Caco-2 (cell line): ENCODE measurements at regions not wholly inside any gene's neighbourhood (a gene's known extent, or its start where the extent isn't known, plus 50 kb on each side); places are given as distances from the start of the nearest gene placed in this dataset.

Experiments used
- BruUV-seq: library from RNA; stranded (reverse); fragments of 400-500 nt; replicated peaks from 2 replicates; lab custom pipeline; 2021; lab: Mats Ljungman, UMichigan
- CTCF ChIA-PET: fragments of 300-600 bp; sonication (Branson Sonifier 250); formaldehyde crosslinking; loops from one replicate; lab custom pipeline; 2022; ENCODE audit warnings: antibody characterized with exemption; lab: Charles Lee
- POLR2A ChIA-PET: fragments of 300-600 bp; sonication (Branson Sonifier 250); formaldehyde crosslinking; loops from one replicate; lab custom pipeline; 2022; ENCODE audit warnings: antibody characterized with exemption; lab: Charles Lee
- DNase-seq, 2 experiments: peaks; one replicate each; pipeline versions ENCODE4 v3.0.0 to v3.0.0-alpha.2; 2020 to 2022
- H3K27me3 ChIP-seq: replicated peaks from 2 replicates; pipeline ENCODE4 v1.6.0; 2011; ENCODE audit warnings: low read length; ENCODE audit not compliant: control insufficient read depth, insufficient read depth
- H3K36me3 ChIP-seq: 2 replicates; pipeline ENCODE4 v1.5.1; 2011; ENCODE audit warnings: low read length; ENCODE audit not compliant: control insufficient read depth, insufficient read depth
- H3K4me1 ChIP-seq: fragments of 250-450 bp; sonication (Bioruptor Pico); 2 replicates; pipeline ENCODE4 v1.5.1; 2020; ENCODE audit warnings: mild to moderate bottlenecking
- H3K4me3 ChIP-seq: 2 replicates; pipeline ENCODE4 v1.5.1; 2011; ENCODE audit warnings: low read depth, mild to moderate bottlenecking, control low read depth, low read length
- H3K9me3 ChIP-seq: fragments of 250-450 bp; sonication (Bioruptor Pico); 2 replicates; pipeline ENCODE4 v1.5.1; 2020; ENCODE audit warnings: mild to moderate bottlenecking, moderate library complexity
- H3K27ac Mint-ChIP-seq: one replicate; pipeline ENCODE4 v1.8.0; 2022; ENCODE audit warnings: mixed read lengths; ENCODE audit not compliant: unreplicated experiment
- H3K27me3 Mint-ChIP-seq: one replicate; pipeline ENCODE4 v1.8.0; 2022; ENCODE audit warnings: mixed read lengths; ENCODE audit not compliant: insufficient read depth, unreplicated experiment
- H3K36me3 Mint-ChIP-seq: one replicate; pipeline ENCODE4 v1.8.0; 2022; ENCODE audit warnings: mild to moderate bottlenecking, mixed read lengths; ENCODE audit not compliant: insufficient read depth, unreplicated experiment
- H3K4me1 Mint-ChIP-seq: one replicate; pipeline ENCODE4 v1.8.0; 2022; ENCODE audit warnings: low read depth, mixed read lengths; ENCODE audit not compliant: unreplicated experiment
- H3K4me3 Mint-ChIP-seq: one replicate; pipeline ENCODE4 v1.8.0; 2022; ENCODE audit warnings: mild to moderate bottlenecking, moderate library complexity, mixed read lengths; ENCODE audit not compliant: unreplicated experiment
- H3K9me3 Mint-ChIP-seq: one replicate; pipeline ENCODE4 v1.8.0; 2022; ENCODE audit warnings: mixed read lengths; ENCODE audit not compliant: unreplicated experiment
- intact Hi-C: fragments of 100-400 bp; cut with micrococcal nuclease; formaldehyde crosslinking; loops from one replicate; pipeline ENCODE4 v1.10.0; 2022; ENCODE audit not compliant: unreplicated experiment
- TF ChIP-seq, protein P1 (sequence below), 2 experiments: fragments of 200-600 bp in 1 of 2; IDR thresholded peaks; 1 replicate in 1 of 2; 2 replicates in 1 of 2; pipeline versions ENCODE4 v1.5.1 to v1.8.0; 2011 to 2022; ENCODE audit warnings: antibody characterized with exemption in 1 of 2, control low read depth in 1 of 2, inconsistent platforms in 1 of 2, low read depth in 1 of 2, low read length in 1 of 2, mild to moderate bottlenecking in 1 of 2, moderate library complexity in 1 of 2; ENCODE audit not compliant: insufficient read depth in 1 of 2, severe bottlenecking in 1 of 2, unreplicated experiment in 1 of 2

DNA sequence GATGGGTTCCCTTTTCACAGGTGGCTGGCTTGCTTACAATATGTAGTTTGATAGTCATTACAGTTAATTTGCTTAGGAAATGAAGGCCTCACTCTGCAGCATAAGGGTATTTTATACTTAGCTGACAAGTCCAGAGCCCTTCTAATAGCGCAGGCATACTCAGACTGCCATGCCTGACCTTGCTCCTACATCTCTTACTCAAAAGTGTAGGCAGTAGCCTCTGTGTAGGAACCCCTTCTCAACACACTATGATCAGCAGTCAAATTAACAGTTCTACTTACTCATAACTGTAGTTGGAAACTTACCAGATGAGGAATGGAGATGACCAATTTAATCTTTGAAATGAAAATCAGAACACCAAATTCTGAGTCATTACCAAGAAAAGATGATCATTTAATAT lies 373.5 kb downstream of the TBC1D32 start:
- no peak overlapping the region for H3K4me3 ChIP-seq
- H3K9me3 ChIP-seq, result no peaks in the 10 kb centered on the region
- H3K4me1 ChIP-seq, result no peaks in the 10 kb centered on the region
- POLR2A ChIA-PET, result no interaction called here
- TF ChIP-seq, protein P1, sequence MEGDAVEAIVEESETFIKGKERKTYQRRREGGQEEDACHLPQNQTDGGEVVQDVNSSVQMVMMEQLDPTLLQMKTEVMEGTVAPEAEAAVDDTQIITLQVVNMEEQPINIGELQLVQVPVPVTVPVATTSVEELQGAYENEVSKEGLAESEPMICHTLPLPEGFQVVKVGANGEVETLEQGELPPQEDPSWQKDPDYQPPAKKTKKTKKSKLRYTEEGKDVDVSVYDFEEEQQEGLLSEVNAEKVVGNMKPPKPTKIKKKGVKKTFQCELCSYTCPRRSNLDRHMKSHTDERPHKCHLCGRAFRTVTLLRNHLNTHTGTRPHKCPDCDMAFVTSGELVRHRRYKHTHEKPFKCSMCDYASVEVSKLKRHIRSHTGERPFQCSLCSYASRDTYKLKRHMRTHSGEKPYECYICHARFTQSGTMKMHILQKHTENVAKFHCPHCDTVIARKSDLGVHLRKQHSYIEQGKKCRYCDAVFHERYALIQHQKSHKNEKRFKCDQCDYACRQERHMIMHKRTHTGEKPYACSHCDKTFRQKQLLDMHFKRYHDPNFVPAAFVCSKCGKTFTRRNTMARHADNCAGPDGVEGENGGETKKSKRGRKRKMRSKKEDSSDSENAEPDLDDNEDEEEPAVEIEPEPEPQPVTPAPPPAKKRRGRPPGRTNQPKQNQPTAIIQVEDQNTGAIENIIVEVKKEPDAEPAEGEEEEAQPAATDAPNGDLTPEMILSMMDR (IDR thresholded peaks at IDR 0.05; ENCODE audit: insufficient read depth in 1 of 2, low read depth in 1 of 2, low read length in 1 of 2, severe bottlenecking in 1 of 2, unreplicated experiment in 1 of 2), result no peak
- no peaks in the 10 kb centered on the region for H3K36me3 Mint-ChIP-seq
- BruUV-seq, result no TSS peak
- no peaks in the 10 kb centered on the region for H3K36me3 ChIP-seq
- no peaks in the 10 kb centered on the region for H3K4me1 Mint-ChIP-seq
- intact Hi-C loops, result no loop called here
- no peak overlapping the region for H3K4me3 Mint-ChIP-seq
- DNase-seq, result no peak
- CTCF ChIA-PET, result no interaction called here
- no peak overlapping the region for H3K27ac Mint-ChIP-seq
- peaks cover 10% of the 10 kb centered on the region for H3K9me3 Mint-ChIP-seq
- no peaks in the 10 kb centered on the region for H3K27me3 Mint-ChIP-seq
- H3K27me3 ChIP-seq, result no peaks in the 10 kb centered on the region

DNA sequence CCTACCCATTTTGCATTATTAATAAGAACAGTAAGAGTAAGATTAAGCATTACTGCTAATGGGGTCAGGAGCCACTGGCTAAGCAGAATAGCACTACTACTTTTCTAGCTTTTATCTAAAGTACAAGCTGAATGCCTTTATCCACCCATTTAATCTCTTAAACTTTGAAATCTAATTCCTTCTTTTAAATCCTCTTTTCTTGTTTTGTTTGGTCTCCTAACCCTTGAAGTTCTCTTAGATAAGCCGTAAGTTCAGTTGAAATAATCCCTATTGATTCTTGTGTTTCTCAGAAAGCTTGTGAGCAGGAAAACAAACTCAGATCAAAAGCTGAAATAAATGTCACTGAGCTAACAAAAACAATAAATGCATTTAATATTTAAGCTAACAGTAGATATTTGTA lies 380.2 kb downstream of the TBC1D32 start:
- CTCF ChIA-PET, result no interaction called here
- peaks cover 10% of the 10 kb centered on the region for H3K9me3 Mint-ChIP-seq

DNA sequence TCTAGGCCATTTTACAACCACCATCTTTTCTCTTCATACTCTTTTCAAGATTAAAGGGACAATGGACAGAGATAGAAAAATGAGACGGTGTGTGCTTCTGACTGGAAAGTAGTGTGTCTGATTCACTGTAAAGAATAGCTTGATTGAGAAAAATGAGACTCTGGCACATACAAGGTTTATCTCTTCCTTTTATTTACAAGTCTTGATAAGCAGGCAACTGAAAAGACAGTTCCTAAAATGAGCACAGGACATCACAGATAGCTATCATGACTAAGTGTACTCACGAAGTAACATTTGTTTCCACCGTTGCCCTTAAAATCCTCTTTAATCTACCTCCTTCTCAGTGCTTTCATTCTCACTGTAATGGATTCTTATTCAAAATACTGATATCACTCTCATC lies 383.0 kb downstream of the TBC1D32 start:
- H3K4me3 Mint-ChIP-seq, result no peak overlapping the region
- Histone ChIP-seq H3K4me3 (no peak overlapping the region), H3K27me3 (no peaks in the 10 kb centered on the region), H3K4me1 (peaks cover 15% of the 10 kb centered on the region; the same call in 1 of the 2 replicates), H3K9me3 (no peaks in the 10 kb centered on the region), H3K36me3 (no peaks in the 10 kb centered on the region)
- H3K27ac Mint-ChIP-seq, result no peak overlapping the region
- intact Hi-C loops, result loop anchor here (1.0 kb wide), 1 partner anchor 12 kb away; no protein-coding TSS in a partner anchor
- TF ChIP-seq, protein P1 (IDR thresholded peaks at IDR 0.05; ENCODE audit: insufficient read depth in 1 of 2, low read depth in 1 of 2, low read length in 1 of 2, severe bottlenecking in 1 of 2, unreplicated experiment in 1 of 2), result no peak
- no peak for DNase-seq
- H3K27me3 Mint-ChIP-seq, result no peaks in the 10 kb centered on the region
- H3K9me3 Mint-ChIP-seq, result peaks cover 4% of the 10 kb centered on the region
- ChIA-PET POLR2A (no interaction called here), CTCF (no interaction called here)
- BruUV-seq, result no TSS peak
- H3K36me3 Mint-ChIP-seq, result no peaks in the 10 kb centered on the region
- peaks cover 10% of the 10 kb centered on the region for H3K4me1 Mint-ChIP-seq

More for the DNA sequence above, 380.2 kb downstream of the TBC1D32 start:
- Histone ChIP-seq H3K36me3 (no peaks in the 10 kb centered on the region), H3K4me1 (peaks cover 15% of the 10 kb centered on the region; the same call in 1 of the 2 replicates), H3K9me3 (no peaks in the 10 kb centered on the region), H3K27me3 (no peaks in the 10 kb centered on the region), H3K4me3 (no peak overlapping the region)
- intact Hi-C loops, result no loop called here
- TF ChIP-seq, protein P1 (IDR thresholded peaks at IDR 0.05; ENCODE audit: insufficient read depth in 1 of 2, low read depth in 1 of 2, low read length in 1 of 2, severe bottlenecking in 1 of 2, unreplicated experiment in 1 of 2), result no peak
- H3K4me3 Mint-ChIP-seq, result no peak overlapping the region
- H3K27me3 Mint-ChIP-seq, result no peaks in the 10 kb centered on the region
- H3K27ac Mint-ChIP-seq, result no peak overlapping the region
- H3K36me3 Mint-ChIP-seq, result no peaks in the 10 kb centered on the region
- BruUV-seq, result no TSS peak
- no peak for DNase-seq
- peaks cover 10% of the 10 kb centered on the region for H3K4me1 Mint-ChIP-seq
- POLR2A ChIA-PET, result no interaction called here
